ENCODE measurements at regions not wholly inside any gene's neighbourhood (a gene's known extent, or its start where the extent isn't known, plus 50 kb on each side); places are given as distances from the start of the nearest gene placed in this dataset.

DNA sequence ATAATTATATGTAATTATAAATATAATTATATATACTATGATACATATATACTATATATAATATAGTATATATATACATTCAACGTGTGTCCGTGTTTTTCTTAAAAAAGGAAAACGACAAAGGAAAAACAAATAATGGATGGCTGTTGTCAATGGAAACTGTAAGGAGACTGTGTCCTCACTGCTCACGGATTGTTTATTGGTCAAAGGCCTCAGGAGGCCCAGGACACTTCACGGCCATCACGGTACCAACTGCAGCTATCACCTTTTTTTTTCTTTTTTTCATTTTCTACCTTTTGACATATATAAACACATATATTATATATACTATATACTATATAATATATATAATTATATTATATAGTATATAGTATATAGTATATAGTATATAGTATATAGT lies 113.4 kb downstream of the SPTSSA start:
- TF ChIP-seq GATA3 (IDR thresholded peaks at IDR 0.05; ENCODE audit: low read depth, low read length) = no peak
- TF ChIP-seq GATA2 (IDR thresholded peaks at IDR 0.05; ENCODE audit: low read depth, low read length) = no peak

Measured in SH-SY5Y (cell line).